Retina (tissue), 1 donor: ENCODE measurements at regions not wholly inside any gene's neighbourhood (a gene's known extent, or its start where the extent isn't known, plus 50 kb on each side); places are given as distances from the start of the nearest gene placed in this dataset.

Experiments used
- DNase-seq: peaks from one replicate; pipeline ENCODE4 v3.0.0-alpha.2; 2016

DNA sequence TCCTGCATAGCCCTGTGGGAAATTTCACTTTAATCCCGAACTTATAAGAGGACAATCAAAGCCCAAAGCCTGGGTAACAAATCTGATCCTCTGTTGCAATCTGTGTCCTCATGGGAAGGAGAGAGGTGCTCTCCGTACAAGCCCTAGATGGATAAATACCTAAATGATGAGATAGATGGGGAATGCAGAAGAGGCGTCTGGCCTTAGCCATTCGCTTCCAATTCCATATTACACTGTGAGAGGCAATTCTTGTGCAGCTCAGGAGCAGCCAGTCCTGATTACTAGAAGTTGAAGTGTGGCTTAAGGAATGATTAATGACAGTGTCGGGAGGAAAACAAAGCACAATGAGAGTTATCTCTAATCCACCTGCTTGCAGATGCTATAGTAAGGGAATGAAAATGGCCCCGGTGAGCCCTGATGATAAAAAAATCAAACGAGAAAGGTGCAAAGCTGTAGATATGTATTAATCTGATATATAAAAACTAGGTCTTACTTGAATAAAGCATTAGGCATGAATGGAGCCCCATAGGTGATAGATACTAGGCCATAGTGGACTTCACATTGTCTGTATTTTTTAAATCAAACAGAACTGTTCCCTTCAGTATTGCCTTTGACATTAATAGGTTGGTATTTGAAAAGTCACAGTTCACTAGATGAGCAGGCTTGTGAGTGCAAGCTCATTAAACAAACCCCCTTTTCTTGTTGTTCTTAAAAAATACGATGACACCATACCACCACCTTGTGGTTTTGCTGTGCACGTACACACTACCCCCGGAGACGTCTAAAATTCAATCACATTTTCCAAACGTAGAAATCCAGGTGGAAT lies 54.2 kb upstream of the TMCO5A start:
- peak; percentile 63 for DNase-seq

DNA sequence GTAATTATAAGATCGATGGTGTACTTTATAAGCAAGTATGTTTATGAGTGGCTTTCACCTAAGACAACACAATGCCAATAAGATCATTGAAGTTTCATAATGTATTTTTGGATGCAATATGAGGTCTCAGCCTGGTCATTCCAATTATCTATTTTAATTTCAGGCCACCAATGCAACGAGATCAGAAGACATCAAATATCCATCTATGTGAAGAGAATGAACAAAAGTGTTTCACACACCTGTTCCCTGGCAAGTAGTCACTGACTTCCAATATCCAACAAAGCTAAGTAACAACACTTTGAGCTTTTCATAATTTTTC lies 53.6 kb upstream of the TMCO5A start:
- DNase-seq: no peak

DNA sequence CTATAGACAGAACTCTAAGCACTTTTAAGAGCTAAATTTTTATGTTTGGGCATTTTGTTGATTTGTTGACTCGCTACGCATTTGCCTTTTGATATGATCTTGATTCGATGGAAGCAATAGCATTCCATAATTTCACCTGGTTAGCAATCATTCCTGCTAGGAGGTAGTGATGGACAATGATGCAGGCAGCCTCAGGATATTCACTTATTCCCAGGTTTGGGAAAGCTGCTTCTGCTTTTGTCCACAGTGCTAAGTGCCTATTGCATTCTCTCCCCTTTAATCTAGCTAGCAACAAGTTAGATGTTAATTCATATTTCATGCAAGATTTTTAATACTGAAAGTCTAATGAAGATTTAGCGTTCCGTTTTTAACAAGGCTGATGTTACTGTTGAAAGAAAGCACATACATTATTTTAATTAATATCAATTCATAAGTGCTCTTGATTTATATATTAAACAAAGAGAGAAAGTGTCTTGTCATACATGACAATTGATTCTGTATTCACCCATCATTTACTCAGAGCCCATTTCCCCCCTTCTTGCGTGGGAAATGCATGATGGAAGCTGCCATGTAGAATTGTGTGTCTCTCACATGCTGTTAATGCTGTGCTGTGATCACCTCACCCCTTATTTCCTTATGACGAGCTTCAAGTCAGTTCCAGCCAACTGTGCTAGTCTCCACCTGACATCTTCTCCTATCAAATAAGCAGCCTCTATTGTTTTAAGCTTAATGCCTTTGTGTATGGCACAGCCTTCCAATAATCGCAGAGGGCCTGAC lies 53.0 kb upstream of the TMCO5A start:
- no peak for DNase-seq

DNA sequence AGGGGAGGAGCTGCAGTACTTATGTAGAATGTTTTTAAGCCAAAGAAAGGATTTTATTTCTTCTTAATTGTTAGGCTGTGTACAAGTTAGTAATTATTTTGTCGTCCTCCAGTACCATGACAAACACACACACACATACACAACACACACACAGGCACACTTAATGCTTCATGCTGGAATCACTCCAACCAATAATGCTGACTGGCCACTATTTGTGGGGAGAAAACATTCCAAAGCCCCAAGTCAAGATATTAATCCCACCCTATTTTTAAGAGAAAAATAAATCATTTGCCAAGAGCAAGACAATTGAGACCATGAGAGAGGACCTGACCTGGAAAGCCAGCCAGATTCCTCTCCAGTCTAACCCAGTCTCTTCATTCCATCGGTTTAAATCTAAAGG lies 51.8 kb upstream of the TMCO5A start:
- no peak for DNase-seq
